ENCODE measurements at regions not wholly inside any gene's neighbourhood (a gene's known extent, or its start where the extent isn't known, plus 50 kb on each side); places are given as distances from the start of the nearest gene placed in this dataset.

- TF ChIP-seq E4F1 (IDR thresholded peaks at IDR 0.05; ENCODE audit: borderline replicate concordance, partially characterized antibody) (no peak), DPF2 (IDR thresholded peaks at IDR 0.05) (no peak), HCFC1 (IDR thresholded peaks at IDR 0.05; ENCODE audit: low read length) (no peak), NRF1 (conservative IDR thresholded peaks at IDR 0.05; ENCODE audit: low read depth, low read length) (no peak), TCF12 (IDR thresholded peaks at IDR 0.05; ENCODE audit: low read depth, low read length) (no peak), ZZZ3 (IDR thresholded peaks at IDR 0.05; ENCODE audit: control insufficient read depth, insufficient read length, low read depth) (no peak), SREBF2 (IDR thresholded peaks at IDR 0.05; ENCODE audit: low read length) (no peak), RAD51 (IDR thresholded peaks at IDR 0.05) (no peak), ZNF592 (IDR thresholded peaks at IDR 0.05) (no peak), IRF5 (IDR thresholded peaks at IDR 0.05; ENCODE audit: borderline replicate concordance) (no peak), SPI1 (IDR thresholded peaks at IDR 0.05; ENCODE audit: borderline replicate concordance, insufficient read depth, low read depth, low read length) (no peak)
- no TSS peak for BruUV-seq (replicated peaks)
- ChIA-PET RAD21 (ENCODE audit: unreplicated experiment) (no interaction called here), CTCF (no interaction called here), POLR2A (no interaction called here), SMC1A (ENCODE audit: uncharacterized antibody, unreplicated experiment) (no interaction called here)
- no peak overlapping the region for H3K4me2 ChIP-seq (ENCODE audit: control insufficient read depth, insufficient read depth)
- no peaks in the 10 kb centered on the region for H3K4me1 ChIP-seq (ENCODE audit: control insufficient read depth, insufficient read depth, low read length)
- no peak overlapping the region for H3K9ac ChIP-seq (ENCODE audit: control insufficient read depth, insufficient read depth, low read length)
- no peaks in the 10 kb centered on the region for H3K27me3 ChIP-seq (replicated peaks in 1 of 2; ENCODE audit: control insufficient read depth in 2 of 2, insufficient read depth in 2 of 2, low read length in 1 of 2)
- DNase-seq (ENCODE audit: low read depth, low spot score) (no peak), FAIRE-seq (no peak), ATAC-seq (no peak)
- H3K9me3 ChIP-seq (replicated peaks; ENCODE audit: control insufficient read depth, insufficient read depth, low read length), result no peaks in the 10 kb centered on the region
- no peaks in the 10 kb centered on the region for H4K20me1 ChIP-seq (ENCODE audit: control insufficient read depth, insufficient read depth)
- WGBS (ENCODE audit: insufficient coverage, insufficient replicate concordance, low lambda C conversion rate, missing lambda C conversion rate), result 47% methylated on average over 2 of the region's 2 CpGs
- no peak overlapping the region for H3K4me3 ChIP-seq
- in situ Hi-C loops (cut with MboI) (no loop called here), intact Hi-C loops (cut with micrococcal nuclease; ENCODE audit: unreplicated experiment) (no loop called here)
- no peak overlapping the region for H2AFZ ChIP-seq (ENCODE audit: control insufficient read depth, low read depth, low read length)
- no peaks in the 10 kb centered on the region for H3K79me2 ChIP-seq (ENCODE audit: control insufficient read depth, insufficient read depth, low read length)
- no peaks in the 10 kb centered on the region for H3K36me3 ChIP-seq (ENCODE audit: control insufficient read depth in 2 of 2, insufficient read depth in 2 of 2, low read length in 1 of 2)
- no peak overlapping the region for H3K27ac ChIP-seq (ENCODE audit: control insufficient read depth, insufficient read depth)
Measured at GRCh38 chr1:58324558-58324957, 222.0 kb downstream of the OMA1 start.

Data from GM12878 (cell line).